ENCODE measurements at regions not wholly inside any gene's neighbourhood (a gene's known extent, or its start where the extent isn't known, plus 50 kb on each side); places are given as distances from the start of the nearest gene placed in this dataset.

GRCh38 chrX:84666086-84666485 is 163.8 kb upstream of the HDX start:
- TF ChIP-seq CTCF (IDR thresholded peaks at IDR 0.05; ENCODE audit: low read length): no peak
- no peak for TF ChIP-seq EZH2 (IDR thresholded peaks at IDR 0.05; ENCODE audit: borderline replicate concordance, low read length)

All from OCI-LY1 (cell line).